ENCODE measurements at regions not wholly inside any gene's neighbourhood (a gene's known extent, or its start where the extent isn't known, plus 50 kb on each side); places are given as distances from the start of the nearest gene placed in this dataset.

- Histone ChIP-seq H3K9me3 (no peaks in the 10 kb centered on the region), H3K4me3 (no peak overlapping the region), H3K27me3 (peaks cover 0 to 5% of the 10 kb centered on the region in 2 donors), H3K36me3 (no peaks in the 10 kb centered on the region), H3K4me1 (no peaks in the 10 kb centered on the region), H3K27ac (no peak overlapping the region)
- no peak for ATAC-seq
- 57% methylated on average over 1 of the region's 1 CpG for WGBS (ENCODE audit: insufficient coverage, low coverage, low lambda C conversion rate, missing lambda C conversion rate)
- no peak for DNase-seq
- intact Hi-C loops (cut with DNase I) = no loop called here
- TF ChIP-seq POLR2A (IDR thresholded peaks at IDR 0.05) (no peak), CTCF (IDR thresholded peaks at IDR 0.05) (no peak)
Observed at GRCh38 chr16:89027281-89027680, 50.3 kb upstream of the CBFA2T3 start.

GRCh38 chr16:89031715-89032659 is 55.0 kb upstream of the CBFA2T3 start:
- Histone ChIP-seq H3K27me3 (peaks cover 0 to 5% of the 10 kb centered on the region in 2 donors), H3K4me3 (no peak overlapping the region), H3K4me1 (no peaks in the 10 kb centered on the region), H3K27ac (no peak overlapping the region), H3K9me3 (no peaks in the 10 kb centered on the region), H3K36me3 (no peaks in the 10 kb centered on the region)
- 52% methylated on average over 22 of the region's 24 CpGs for WGBS (ENCODE audit: insufficient coverage, low coverage, low lambda C conversion rate, missing lambda C conversion rate)
- TF ChIP-seq POLR2A (IDR thresholded peaks at IDR 0.05) (no peak), CTCF (IDR thresholded peaks at IDR 0.05) (no peak)
- ATAC-seq = peak; percentile 58 to 68 (median 64)
- intact Hi-C loops (cut with DNase I) = no loop called here
- peak in 2 of 3 donors; percentile 36 to 63 for DNase-seq

- no peak for ATAC-seq
- H3K4me1 ChIP-seq = no peaks in the 10 kb centered on the region
- WGBS (ENCODE audit: insufficient coverage, low coverage, low lambda C conversion rate, missing lambda C conversion rate) = 65% methylated on average over 4 of the region's 10 CpGs
Observed at GRCh38 chr16:89033304-89033703, 56.3 kb upstream of the CBFA2T3 start.

GRCh38 chr16:89033796-89034572 is 57.0 kb upstream of the CBFA2T3 start:
- no peak overlapping the region for H3K27ac ChIP-seq
- TF ChIP-seq POLR2A (IDR thresholded peaks at IDR 0.05) = no peak
- no peak for TF ChIP-seq CTCF (IDR thresholded peaks at IDR 0.05)
- H3K4me3 ChIP-seq = no peak overlapping the region
- ATAC-seq = peak in 1 of 4 donors; percentile 10
- WGBS (ENCODE audit: insufficient coverage, low coverage, low lambda C conversion rate, missing lambda C conversion rate) = 76% methylated on average over 11 of the region's 31 CpGs
- no peaks in the 10 kb centered on the region for H3K36me3 ChIP-seq
- H3K27me3 ChIP-seq = no peaks in the 10 kb centered on the region
- no peaks in the 10 kb centered on the region for H3K9me3 ChIP-seq
- no peaks in the 10 kb centered on the region for H3K4me1 ChIP-seq
- intact Hi-C loops (cut with DNase I) = no loop called here
- DNase-seq = peak in 1 of 3 donors; percentile 35

More at GRCh38 chr16:89033304-89033703, 56.3 kb upstream of the CBFA2T3 start:
- Histone ChIP-seq H3K9me3 (no peaks in the 10 kb centered on the region), H3K27me3 (peaks cover 0 to 3% of the 10 kb centered on the region in 2 donors), H3K4me3 (no peak overlapping the region), H3K36me3 (no peaks in the 10 kb centered on the region), H3K27ac (no peak overlapping the region)
- intact Hi-C loops (cut with DNase I) = no loop called here
- TF ChIP-seq CTCF (IDR thresholded peaks at IDR 0.05) (no peak), POLR2A (IDR thresholded peaks at IDR 0.05) (no peak)
- peak in 1 of 3 donors; percentile 30 for DNase-seq

Data from right lobe of liver (tissue), 6 donors.